ENCODE measurements at regions not wholly inside any gene's neighbourhood (a gene's known extent, or its start where the extent isn't known, plus 50 kb on each side); places are given as distances from the start of the nearest gene placed in this dataset.

- Mint-ChIP-seq H3K4me1 (no peaks in the 10 kb centered on the region), H3K27me3 (no peaks in the 10 kb centered on the region), H3K27ac (no peak overlapping the region), H3K9me3 (ENCODE audit: insufficient read depth) (no peaks in the 10 kb centered on the region), H3K4me3 (no peak overlapping the region)
- intact Hi-C loops (cut with micrococcal nuclease): no loop called here
- Histone ChIP-seq H3K4me2 (replicated peaks; ENCODE audit: low read depth, low read length, poor library complexity, severe bottlenecking) (no peak overlapping the region), H3K79me2 (ENCODE audit: control insufficient read depth, insufficient read depth, low read length) (no peaks in the 10 kb centered on the region), H3K9ac (ENCODE audit: low read length) (no peak overlapping the region), H2AFZ (ENCODE audit: insufficient read depth, low read depth, low read length, poor library complexity, severe bottlenecking) (no peak overlapping the region), H3K9me3 (ENCODE audit: control extremely low read depth in 1 of 3, control insufficient read depth in 2 of 3, insufficient read depth in 1 of 3, low read length in 2 of 3) (no peaks in the 10 kb centered on the region), H3K27me3 (replicated peaks in 1 of 4; ENCODE audit: control extremely low read depth in 1 of 4, control insufficient read depth in 3 of 4, insufficient read depth in 4 of 4, low read length in 3 of 4) (no peaks in the 10 kb centered on the region), H4K20me1 (ENCODE audit: control insufficient read depth, insufficient read depth, low read length, poor library complexity, severe bottlenecking) (no peaks in the 10 kb centered on the region), H3K4me3 (ENCODE audit: control extremely low read depth in 1 of 5, extremely low read depth in 1 of 5, insufficient read depth in 1 of 5, low read depth in 2 of 5, low read length in 4 of 5) (no peak overlapping the region), H3K4me1 (ENCODE audit: control insufficient read depth in 2 of 2, insufficient read depth in 2 of 2, low read length in 2 of 2) (no peaks in the 10 kb centered on the region), H3K27ac (ENCODE audit: low read length in 2 of 2) (no peak overlapping the region), H3K36me3 (replicated peaks in 1 of 2; ENCODE audit: control extremely low read depth in 1 of 2, control insufficient read depth in 1 of 2, extremely low read depth in 1 of 2, insufficient read depth in 2 of 2, low read length in 1 of 2) (no peaks in the 10 kb centered on the region)
- CTCF ChIA-PET: no interaction called here
- DNase-seq (no peak), ATAC-seq (ENCODE audit: low read depth) (no peak)
- POLR2A ChIA-PET: no interaction called here
- WGBS (ENCODE audit: insufficient coverage): 80% methylated on average over 2 of the region's 2 CpGs
- TF ChIP-seq CTCF (IDR thresholded peaks at IDR 0.05) (no peak), EZH2 (IDR thresholded peaks at IDR 0.05; ENCODE audit: borderline replicate concordance, insufficient read depth, low read depth, low read length, poor library complexity, severe bottlenecking) (no peak)
These were observed 603.5 kb upstream of the ADAMTS5 start for GRCh38 chr21:27570306-27570868.

GRCh38 chr21:27569831-27570230, 602.9 kb upstream of the ADAMTS5 start:
- no peak overlapping the region for H3K4me3 ChIP-seq (ENCODE audit: control extremely low read depth in 1 of 5, extremely low read depth in 1 of 5, insufficient read depth in 1 of 5, low read depth in 2 of 5, low read length in 4 of 5)
- no peaks in the 10 kb centered on the region for H3K9me3 ChIP-seq (ENCODE audit: control extremely low read depth in 1 of 3, control insufficient read depth in 2 of 3, insufficient read depth in 1 of 3, low read length in 2 of 3)
- no peaks in the 10 kb centered on the region for H3K27me3 Mint-ChIP-seq
- no peak overlapping the region for H3K4me2 ChIP-seq (replicated peaks; ENCODE audit: low read depth, low read length, poor library complexity, severe bottlenecking)
- no peaks in the 10 kb centered on the region for H3K27me3 ChIP-seq (replicated peaks in 1 of 4; ENCODE audit: control extremely low read depth in 1 of 4, control insufficient read depth in 3 of 4, insufficient read depth in 4 of 4, low read length in 3 of 4)
- ChIA-PET POLR2A (no interaction called here), CTCF (no interaction called here)
- H3K27ac ChIP-seq (ENCODE audit: low read length in 2 of 2): no peak overlapping the region
- intact Hi-C loops (cut with micrococcal nuclease): no loop called here
- H2AFZ ChIP-seq (ENCODE audit: insufficient read depth, low read depth, low read length, poor library complexity, severe bottlenecking): no peak overlapping the region
- H4K20me1 ChIP-seq (ENCODE audit: control insufficient read depth, insufficient read depth, low read length, poor library complexity, severe bottlenecking): no peaks in the 10 kb centered on the region
- no peak overlapping the region for H3K27ac Mint-ChIP-seq
- ATAC-seq (ENCODE audit: low read depth) (no peak), DNase-seq (no peak)
- no peaks in the 10 kb centered on the region for H3K4me1 Mint-ChIP-seq
- no peaks in the 10 kb centered on the region for H3K79me2 ChIP-seq (ENCODE audit: control insufficient read depth, insufficient read depth, low read length)
- H3K4me3 Mint-ChIP-seq: no peak overlapping the region
- no peaks in the 10 kb centered on the region for H3K4me1 ChIP-seq (ENCODE audit: control insufficient read depth in 2 of 2, insufficient read depth in 2 of 2, low read length in 2 of 2)
- no peak for TF ChIP-seq CTCF (IDR thresholded peaks at IDR 0.05)
- H3K36me3 ChIP-seq (replicated peaks in 1 of 2; ENCODE audit: control extremely low read depth in 1 of 2, control insufficient read depth in 1 of 2, extremely low read depth in 1 of 2, insufficient read depth in 2 of 2, low read length in 1 of 2): no peaks in the 10 kb centered on the region
- WGBS (ENCODE audit: insufficient coverage): 45% methylated on average over 2 of the region's 2 CpGs
- no peaks in the 10 kb centered on the region for H3K9me3 Mint-ChIP-seq (ENCODE audit: insufficient read depth)
- H3K9ac ChIP-seq (ENCODE audit: low read length): no peak overlapping the region
